ENCODE measurements at regions not wholly inside any gene's neighbourhood (a gene's known extent, or its start where the extent isn't known, plus 50 kb on each side); places are given as distances from the start of the nearest gene placed in this dataset.

GRCh38 chr2:51969347-51969746 is 937.4 kb upstream of the NRXN1 start:
- no peaks in the 10 kb centered on the region for H3K9me3 ChIP-seq
- intact Hi-C loops (cut with DNase I): no loop called here
- DNase-seq (no peak), ATAC-seq (no peak)
- H3K36me3 ChIP-seq: no peaks in the 10 kb centered on the region
- H3K4me3 ChIP-seq: no peak overlapping the region
- H3K27ac ChIP-seq: no peak overlapping the region
- no peak for TF ChIP-seq CTCF (IDR thresholded peaks at IDR 0.05)
- no peaks in the 10 kb centered on the region for H3K4me1 ChIP-seq
- no peaks in the 10 kb centered on the region for H3K27me3 ChIP-seq

DNA sequence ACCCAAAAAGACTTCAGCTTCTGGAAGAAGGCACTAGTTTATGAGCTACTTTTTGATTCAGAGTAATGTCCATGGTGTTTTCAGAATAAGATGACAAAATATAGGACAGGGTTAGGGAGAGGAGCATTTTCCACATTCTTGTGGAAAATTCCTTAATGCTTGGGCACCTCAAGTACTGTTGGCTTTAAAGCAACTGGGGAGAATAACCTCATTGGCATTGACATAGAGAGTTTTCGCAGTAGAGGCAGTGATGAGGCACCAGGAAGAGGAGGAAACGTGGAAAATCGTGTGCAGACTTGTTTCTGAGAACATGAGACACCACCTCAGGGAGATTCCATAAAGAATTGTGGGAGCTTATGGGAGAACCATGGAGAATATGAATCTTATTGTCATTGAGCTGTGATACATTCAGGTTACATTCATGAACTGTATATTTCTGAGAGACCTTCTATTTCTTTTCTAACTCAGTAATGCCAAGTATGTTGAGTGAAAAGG is 929.0 kb upstream of the NRXN1 start:
- H3K4me3 ChIP-seq: no peak overlapping the region
- no peak for DNase-seq
- no peak for TF ChIP-seq CTCF (IDR thresholded peaks at IDR 0.05)
- H3K9me3 ChIP-seq: no peaks in the 10 kb centered on the region
- H3K27ac ChIP-seq: no peak overlapping the region
- intact Hi-C loops (cut with DNase I): no loop called here
- no peak for ATAC-seq
- no peaks in the 10 kb centered on the region for H3K4me1 ChIP-seq
- H3K27me3 ChIP-seq: no peaks in the 10 kb centered on the region
- no peaks in the 10 kb centered on the region for H3K36me3 ChIP-seq

DNA sequence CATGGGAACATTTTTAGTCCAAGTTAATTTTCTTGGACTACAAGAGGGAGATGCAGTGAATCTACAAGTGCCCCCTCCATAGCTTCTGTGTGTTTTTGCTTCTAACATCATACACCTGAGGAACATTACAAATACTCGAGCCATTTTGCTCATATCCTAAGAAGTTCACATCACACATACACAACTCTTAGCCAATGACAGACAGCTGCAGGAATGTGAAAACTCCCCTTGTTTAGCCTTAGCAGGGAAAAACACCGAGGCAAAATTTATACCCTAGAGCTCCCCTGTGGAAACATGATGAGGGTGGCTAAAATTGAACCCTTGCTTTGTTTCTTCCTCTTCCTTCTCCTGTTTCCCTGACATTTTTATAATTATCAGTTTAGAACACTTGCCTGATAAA is 928.3 kb upstream of the NRXN1 start:
- Histone ChIP-seq H3K27ac (no peak overlapping the region), H3K27me3 (no peaks in the 10 kb centered on the region), H3K4me3 (no peak overlapping the region), H3K9me3 (no peaks in the 10 kb centered on the region), H3K36me3 (no peaks in the 10 kb centered on the region), H3K4me1 (no peaks in the 10 kb centered on the region)
- ATAC-seq (no peak), DNase-seq (no peak)
- no peak for TF ChIP-seq CTCF (IDR thresholded peaks at IDR 0.05)
- intact Hi-C loops (cut with DNase I): no loop called here

DNA sequence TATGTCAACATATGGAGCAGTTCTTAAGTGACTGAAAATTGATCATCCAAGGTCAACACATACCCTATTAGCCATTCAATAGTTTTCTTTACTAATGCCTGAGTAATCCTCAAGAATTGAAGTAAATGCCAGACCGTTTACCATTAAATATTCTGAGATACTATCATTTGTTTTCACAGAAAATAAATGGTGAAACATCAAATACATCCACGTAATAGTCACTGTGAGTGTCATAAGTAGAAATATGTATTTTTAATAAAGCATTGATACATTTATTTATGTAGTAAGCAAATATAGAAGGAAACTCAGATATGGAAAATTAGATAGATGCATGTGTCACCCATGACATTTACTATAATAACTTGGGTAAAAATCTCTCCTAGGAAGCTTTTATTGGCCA is 927.8 kb upstream of the NRXN1 start:
- DNase-seq (no peak), ATAC-seq (no peak)
- Histone ChIP-seq H3K9me3 (no peaks in the 10 kb centered on the region), H3K4me3 (no peak overlapping the region), H3K27ac (no peak overlapping the region), H3K36me3 (no peaks in the 10 kb centered on the region), H3K27me3 (no peaks in the 10 kb centered on the region), H3K4me1 (no peaks in the 10 kb centered on the region)
- intact Hi-C loops (cut with DNase I): no loop called here
- TF ChIP-seq CTCF (IDR thresholded peaks at IDR 0.05): no peak

DNA sequence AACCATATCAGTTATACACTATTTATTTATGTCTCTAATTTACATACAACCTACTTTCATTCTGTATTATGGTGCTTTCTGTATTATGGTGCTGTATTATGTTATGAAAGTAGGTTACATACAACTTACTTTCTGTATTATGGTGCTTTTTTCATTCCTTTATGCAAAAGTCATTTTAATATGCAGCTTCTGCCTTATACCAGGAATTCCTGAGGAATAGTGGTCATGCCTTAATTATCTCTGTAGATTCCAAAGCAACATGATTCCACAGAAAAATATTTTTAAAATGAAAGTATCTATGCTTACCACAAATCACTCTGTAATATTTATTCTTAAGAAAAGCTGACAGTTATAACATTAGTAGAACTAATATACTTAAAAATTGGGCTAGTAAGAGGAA is 922.0 kb upstream of the NRXN1 start:
- H3K27ac ChIP-seq: no peak overlapping the region
- no peaks in the 10 kb centered on the region for H3K36me3 ChIP-seq
- H3K4me1 ChIP-seq: no peaks in the 10 kb centered on the region
- no peak overlapping the region for H3K4me3 ChIP-seq
- intact Hi-C loops (cut with DNase I): no loop called here
- ATAC-seq: no peak
- no peak for TF ChIP-seq CTCF (IDR thresholded peaks at IDR 0.05)
- DNase-seq: no peak
- peaks cover 0 to 17% of the 10 kb centered on the region in 2 donors for H3K9me3 ChIP-seq
- H3K27me3 ChIP-seq: no peaks in the 10 kb centered on the region
